MCF 10A (cell line): ENCODE measurements at regions not wholly inside any gene's neighbourhood (a gene's known extent, or its start where the extent isn't known, plus 50 kb on each side); places are given as distances from the start of the nearest gene placed in this dataset.

Source experiments
- BruUV-seq: library from RNA; stranded (reverse); fragments of 400-500 nt; replicated peaks from 2 replicates; lab custom pipeline; 2021; lab: Mats Ljungman, UMichigan
- CTCF ChIA-PET: fragments of 300-600 bp; sonication (Branson Sonifier 250); formaldehyde crosslinking; extraction: SDS; loops from one replicate; lab custom pipeline; 2021; ENCODE audit warnings: antibody characterized with exemption, inconsistent platforms; lab: Yijun Ruan, JAX
- POLR2A ChIA-PET: fragments of 300-600, 350-650 bp; sonication (Branson Sonifier 250); formaldehyde crosslinking; extraction: SDS; loops from one replicate; lab custom pipeline; 2020; ENCODE audit warnings: antibody characterized with exemption, inconsistent platforms; lab: Yijun Ruan, JAX
- DNase-seq: peaks from one replicate; pipeline ENCODE4 v3.0.0-alpha.2; 2018; ENCODE audit not compliant: unreplicated experiment
- H3K27ac Mint-ChIP-seq: one replicate; pipeline ENCODE4 v1.8.0; 2022; ENCODE audit warnings: mild to moderate bottlenecking, low read depth, mixed read lengths; ENCODE audit not compliant: unreplicated experiment
- H3K27me3 Mint-ChIP-seq: one replicate; pipeline ENCODE4 v1.8.0; 2022; ENCODE audit warnings: mixed read lengths; ENCODE audit not compliant: insufficient read depth, unreplicated experiment
- H3K36me3 Mint-ChIP-seq: one replicate; pipeline ENCODE4 v1.8.0; 2022; ENCODE audit warnings: mild to moderate bottlenecking, moderate library complexity, mixed read lengths; ENCODE audit not compliant: insufficient read depth, unreplicated experiment
- H3K4me1 Mint-ChIP-seq: one replicate; pipeline ENCODE4 v1.8.0; 2022; ENCODE audit warnings: mixed read lengths; ENCODE audit not compliant: insufficient read depth, unreplicated experiment
- H3K4me3 Mint-ChIP-seq: one replicate; pipeline ENCODE4 v1.8.0; 2022; ENCODE audit warnings: mild to moderate bottlenecking, moderate library complexity, mixed read lengths; ENCODE audit not compliant: unreplicated experiment
- H3K9me3 Mint-ChIP-seq: one replicate; pipeline ENCODE4 v1.8.0; 2022; ENCODE audit warnings: mixed read lengths; ENCODE audit not compliant: unreplicated experiment
- CTCF ChIP-seq: fragments of 200-600 bp; IDR thresholded peaks from one replicate; pipeline ENCODE4 v1.8.0; 2022; ENCODE audit warnings: antibody characterized with exemption, mild to moderate bottlenecking; ENCODE audit not compliant: unreplicated experiment
- intact Hi-C: fragments of 100-400 bp; cut with micrococcal nuclease; formaldehyde crosslinking; loops from 2 replicates; pipeline ENCODE4 v1.14.1; 2022

GRCh38 chr5:5613261-5613990, 190.9 kb downstream of the ICE1 start:
- Mint-ChIP-seq H3K36me3 (no peaks in the 10 kb centered on the region), H3K4me1 (peaks cover 6% of the 10 kb centered on the region), H3K9me3 (no peaks in the 10 kb centered on the region), H3K27me3 (no peaks in the 10 kb centered on the region), H3K4me3 (no peak overlapping the region), H3K27ac (no peak overlapping the region)
- ChIA-PET CTCF (no interaction called here), POLR2A (no interaction called here)
- no TSS peak for BruUV-seq
- no peak for DNase-seq
- TF ChIP-seq CTCF = no peak
- intact Hi-C loops = no loop called here

- H3K36me3 Mint-ChIP-seq = no peaks in the 10 kb centered on the region
- TF ChIP-seq CTCF = no peak
- ChIA-PET CTCF (no interaction called here), POLR2A (no interaction called here)
- H3K27me3 Mint-ChIP-seq = no peaks in the 10 kb centered on the region
- BruUV-seq = no TSS peak
- DNase-seq = no peak
- H3K4me3 Mint-ChIP-seq = no peak overlapping the region
- intact Hi-C loops = no loop called here
- H3K27ac Mint-ChIP-seq = no peak overlapping the region
- no peaks in the 10 kb centered on the region for H3K9me3 Mint-ChIP-seq
- H3K4me1 Mint-ChIP-seq = peaks cover 6% of the 10 kb centered on the region
These were observed 189.6 kb downstream of the ICE1 start for GRCh38 chr5:5612096-5612495.

- POLR2A ChIA-PET = no interaction called here
- BruUV-seq = no TSS peak
- no peak for DNase-seq
- Mint-ChIP-seq H3K27ac (no peak overlapping the region), H3K4me1 (no peaks in the 10 kb centered on the region), H3K27me3 (no peaks in the 10 kb centered on the region), H3K9me3 (no peaks in the 10 kb centered on the region), H3K4me3 (no peak overlapping the region), H3K36me3 (no peaks in the 10 kb centered on the region)
- no peak for TF ChIP-seq CTCF
- CTCF ChIA-PET = no interaction called here
- intact Hi-C loops = no loop called here
These were observed 187.5 kb downstream of the ICE1 start for GRCh38 chr5:5609935-5610334.

GRCh38 chr5:5605170-5605764, 182.8 kb downstream of the ICE1 start:
- Mint-ChIP-seq H3K27ac (no peak overlapping the region), H3K4me1 (no peaks in the 10 kb centered on the region), H3K27me3 (no peaks in the 10 kb centered on the region), H3K9me3 (no peaks in the 10 kb centered on the region), H3K36me3 (no peaks in the 10 kb centered on the region), H3K4me3 (no peak overlapping the region)
- CTCF ChIA-PET = interaction anchor here (0.6 kb wide), 1 partner anchor 24 kb away, joined by 4 read pairs; no protein-coding TSS in a partner anchor
- no peak for TF ChIP-seq CTCF
- DNase-seq = no peak
- BruUV-seq = no TSS peak
- POLR2A ChIA-PET = no interaction called here
- intact Hi-C loops = no loop called here
